ENCODE measurements at regions not wholly inside any gene's neighbourhood (a gene's known extent, or its start where the extent isn't known, plus 50 kb on each side); places are given as distances from the start of the nearest gene placed in this dataset.

- Histone ChIP-seq H2BK20ac (ENCODE audit: low read depth, low read length, poor library complexity, severe bottlenecking) (no peak overlapping the region), H2BK120ac (ENCODE audit: low read depth, low read length, poor library complexity, severe bottlenecking) (no peak overlapping the region), H4K91ac (ENCODE audit: insufficient read length, low read depth, low read length) (no peak overlapping the region), H3K4me2 (ENCODE audit: insufficient read depth, insufficient read length, low read length) (no peak overlapping the region), H3K23ac (ENCODE audit: insufficient read length, low read depth, low read length) (no peak overlapping the region), H3K9ac (ENCODE audit: extremely low read depth, insufficient read length, low read length) (no peak overlapping the region), H4K20me1 (ENCODE audit: control insufficient read depth, insufficient read depth, insufficient read length) (no peaks in the 10 kb centered on the region), H3K4ac (ENCODE audit: low read depth, low read length) (no peak overlapping the region), H3K56ac (ENCODE audit: insufficient read length, low read depth, low read length) (no peak overlapping the region), H3K14ac (ENCODE audit: insufficient read depth, low read length) (no peak overlapping the region), H3K79me1 (ENCODE audit: insufficient read depth, low read depth, low read length, poor library complexity, severe bottlenecking) (no peaks in the 10 kb centered on the region), H3K79me2 (ENCODE audit: insufficient read depth, low read length) (no peaks in the 10 kb centered on the region), H3K18ac (ENCODE audit: insufficient read length, low read depth, low read length) (no peak overlapping the region), H3K4me1 (ENCODE audit: insufficient read depth, low read length) (no peaks in the 10 kb centered on the region), H4K5ac (ENCODE audit: insufficient read length, low read depth, low read length) (no peak overlapping the region), H3K27ac (ENCODE audit: insufficient read length, low read depth, low read length) (no peak overlapping the region), H3K27me3 (ENCODE audit: insufficient read depth, low read length) (no peaks in the 10 kb centered on the region), H2AK5ac (ENCODE audit: insufficient read length, low read length) (no peak overlapping the region), H2BK12ac (ENCODE audit: insufficient read length, low read depth, low read length) (no peak overlapping the region), H4K8ac (replicated peaks; ENCODE audit: insufficient read length, low read depth, low read length) (no peak overlapping the region), H3K9me3 (ENCODE audit: control insufficient read depth, low read depth, low read length) (no peaks in the 10 kb centered on the region), H3K23me2 (ENCODE audit: insufficient read length, low read depth, low read length, poor library complexity, severe bottlenecking) (no peaks in the 10 kb centered on the region), H2BK15ac (ENCODE audit: low read depth, low read length) (no peak overlapping the region), H3T11ph (ENCODE audit: low read length) (no peak overlapping the region), H2AFZ (ENCODE audit: low read length) (no peak overlapping the region), H2BK5ac (ENCODE audit: insufficient read length, low read length) (no peak overlapping the region)
- Mint-ChIP-seq H3K4me1 (peaks cover 0 to 2% of the 10 kb centered on the region in 2 experiments; a peak in 1 of 4 replicates), H3K4me3 (no peak overlapping the region), H3K27me3 (ENCODE audit: low read depth) (peaks cover 14% of the 10 kb centered on the region), H3K9me3 (no peaks in the 10 kb centered on the region), H3K27ac (no peak overlapping the region), H3K36me3 (ENCODE audit: insufficient read depth in 1 of 3, low read depth in 3 of 3) (no peaks in the 10 kb centered on the region)
- no peak for DNase-seq
- WGBS (ENCODE audit: extremely low coverage, insufficient read length, low lambda C conversion rate): no CpG with 5 or more reads among the region's 4 CpGs
- no peak for TF ChIP-seq CTCF (conservative IDR thresholded peaks at IDR 0.05)
Measured at GRCh38 chr12:107574691-107575090, 110.9 kb upstream of the PWP1 start.

Measured in H9 (cell line).